Adrenal gland (tissue), 9 donors: ENCODE measurements at regions not wholly inside any gene's neighbourhood (a gene's known extent, or its start where the extent isn't known, plus 50 kb on each side); places are given as distances from the start of the nearest gene placed in this dataset.

Source experiments
- DNase-seq, 7 donors: peaks; one replicate each; pipeline ENCODE4 v3.0.0-alpha.2; 2019 to 2020
- H3K27ac ChIP-seq, 5 donors: fragments of 200-600 bp; sonication (generic) in 4 of 5; 1 replicate in 3 of 5; 2 replicates in 2 of 5; pipeline versions ENCODE4 v1.5.1 to v1.8.0; 2016 to 2020; ENCODE audit warnings: mild to moderate bottlenecking in 1 of 5
- H3K27me3 ChIP-seq: fragments of 200-600 bp; 2 replicates; pipeline ENCODE4 v1.8.0; 2021
- H3K36me3 ChIP-seq, 2 donors: fragments of 200-600 bp; replicated peaks in 1 of 2; 1 replicate in 1 of 2; 2 replicates in 1 of 2; pipeline versions ENCODE4 v1.5.1 to v1.8.0; 2018 to 2022
- H3K4me1 ChIP-seq, 2 donors: fragments of 200-600 bp; replicated peaks in 1 of 2; 1 replicate in 1 of 2; 2 replicates in 1 of 2; pipeline versions ENCODE4 v1.5.1 to v1.8.0; 2018 to 2021
- H3K4me3 ChIP-seq, 4 donors: fragments of 200-600 bp; sonication (generic) in 3 of 4; one replicate each; pipeline ENCODE4 v1.5.1; 2016 to 2018
- H3K9me3 ChIP-seq, 3 donors: fragments of 200-600 bp; sonication (generic) in 1 of 3; replicated peaks in 1 of 3; 1 replicate in 2 of 3; 2 replicates in 1 of 3; pipeline versions ENCODE4 v1.5.1 to v1.8.0; 2016 to 2021
- CTCF ChIP-seq, 6 experiments: fragments of 450-650 bp in 4 of 6; fragments of 200-600 bp in 2 of 6; sonication (generic) in 1 of 6; IDR thresholded peaks; 1 replicate in 5 of 6; 2 replicates in 1 of 6; pipeline versions ENCODE4 v1.5.1 to v1.8.0; 2016 to 2021; ENCODE audit warnings: antibody characterized with exemption in 6 of 6, mild to moderate bottlenecking in 2 of 6, moderate library complexity in 1 of 6
- POLR2A ChIP-seq, 2 donors: fragments of 450-650 bp; IDR thresholded peaks; one replicate each; pipeline ENCODE4 v1.6.1; 2017; ENCODE audit warnings: antibody characterized with exemption in 2 of 2, mild to moderate bottlenecking in 2 of 2, moderate library complexity in 1 of 2
- WGBS, 4 donors: extraction: QIAGEN DNeasy Blood & Tissue Kit in 2 of 4; methylation state at CpG; one replicate each; pipeline versions ENCODE4 v1.1.5 to v1.1.7; 2013 to 2017; 5-methylcytosine and 5-hydroxymethylcytosine counted together
- intact Hi-C, 2 donors: fragments of 100-400 bp; cut with DNase I; formaldehyde crosslinking; loops; one replicate each; pipeline versions ENCODE4 v1.14.1 to v1.15.0; 2022 to 2023
- donor health status: healthy with polysubstance abuse.
- donor health status: Bipolar disorder and iron deficiency.
- donor health status: DM: yes; HTN: yes; CAD: no.
- donor health status: DM: no; HTN: no; CAD: no.
- donor health status: DM: no; HTN: no; CAD: no.

DNA sequence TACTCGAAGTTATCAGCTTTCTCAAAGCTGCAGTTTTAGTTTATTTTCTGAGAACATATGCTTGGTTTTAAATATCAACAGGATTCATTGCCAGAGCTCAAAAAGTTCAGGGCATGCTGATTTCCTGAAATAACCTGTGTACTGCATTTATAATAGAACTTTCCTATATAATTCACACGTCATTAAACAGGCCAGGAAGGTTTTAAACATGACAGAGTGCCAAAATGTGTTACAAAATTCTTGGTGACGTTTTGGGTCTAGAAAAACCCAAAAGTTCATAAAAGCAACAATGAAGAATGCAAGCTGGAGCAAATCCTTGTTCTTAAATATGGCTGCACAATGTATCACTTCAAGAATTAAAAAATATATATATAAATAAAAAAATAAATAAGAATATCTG is 1139.1 kb downstream of the CDH11 start:
- no peaks in the 10 kb centered on the region for H3K27me3 ChIP-seq
- no peaks in the 10 kb centered on the region for H3K4me1 ChIP-seq
- no peak for DNase-seq
- 44 to 57% (median 50%) methylated on average over 3 of the region's 3 CpGs for WGBS, 4 donors
- TF ChIP-seq CTCF (IDR thresholded peaks at IDR 0.05), result no peak
- TF ChIP-seq POLR2A (IDR thresholded peaks at IDR 0.05), result no peak
- H3K36me3 ChIP-seq, result no peaks in the 10 kb centered on the region
- intact Hi-C loops, result no loop called here
- no peak overlapping the region for H3K4me3 ChIP-seq
- no peak overlapping the region for H3K27ac ChIP-seq
- H3K9me3 ChIP-seq, result no peaks in the 10 kb centered on the region

DNA sequence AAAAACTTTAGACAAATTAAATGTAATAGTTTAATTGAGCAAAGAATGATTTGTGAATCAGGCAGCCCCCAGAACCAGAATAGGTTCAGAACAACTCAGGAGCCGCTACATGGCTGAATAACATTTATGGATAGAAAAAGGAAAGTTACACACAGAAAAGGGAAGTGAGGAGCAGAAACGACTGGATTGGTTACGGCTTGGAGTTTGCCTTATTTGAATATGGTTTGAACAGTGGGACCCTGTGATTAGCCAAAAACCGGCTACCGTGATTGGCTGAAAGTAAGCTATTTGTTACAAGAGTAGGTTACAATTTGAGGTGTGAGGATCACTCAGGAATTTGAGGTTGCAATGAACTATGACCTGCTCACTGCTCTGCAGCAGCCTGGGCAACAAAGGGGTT is 1139.8 kb downstream of the CDH11 start:
- no peak for TF ChIP-seq CTCF (IDR thresholded peaks at IDR 0.05)
- TF ChIP-seq POLR2A (IDR thresholded peaks at IDR 0.05), result no peak
- no peaks in the 10 kb centered on the region for H3K4me1 ChIP-seq
- no peaks in the 10 kb centered on the region for H3K36me3 ChIP-seq
- WGBS, 4 donors, result 82 to 90% (median 85%) methylated on average over 5 of the region's 5 CpGs
- no peaks in the 10 kb centered on the region for H3K9me3 ChIP-seq
- no peak overlapping the region for H3K4me3 ChIP-seq
- H3K27me3 ChIP-seq, result no peaks in the 10 kb centered on the region
- H3K27ac ChIP-seq, result no peak overlapping the region
- intact Hi-C loops, result no loop called here
- no peak for DNase-seq

GRCh38 chr16:63981639-63982038 is 1140.2 kb downstream of the CDH11 start:
- Histone ChIP-seq H3K9me3 (no peaks in the 10 kb centered on the region), H3K4me1 (no peaks in the 10 kb centered on the region), H3K27ac (no peak overlapping the region), H3K27me3 (no peaks in the 10 kb centered on the region), H3K4me3 (no peak overlapping the region), H3K36me3 (no peaks in the 10 kb centered on the region)
- no peak for TF ChIP-seq CTCF (IDR thresholded peaks at IDR 0.05)
- no peak for TF ChIP-seq POLR2A (IDR thresholded peaks at IDR 0.05)
- DNase-seq, result no peak
- 44 to 70% (median 56%) methylated on average over 2 of the region's 2 CpGs for WGBS, 4 donors
- intact Hi-C loops, result no loop called here

DNA sequence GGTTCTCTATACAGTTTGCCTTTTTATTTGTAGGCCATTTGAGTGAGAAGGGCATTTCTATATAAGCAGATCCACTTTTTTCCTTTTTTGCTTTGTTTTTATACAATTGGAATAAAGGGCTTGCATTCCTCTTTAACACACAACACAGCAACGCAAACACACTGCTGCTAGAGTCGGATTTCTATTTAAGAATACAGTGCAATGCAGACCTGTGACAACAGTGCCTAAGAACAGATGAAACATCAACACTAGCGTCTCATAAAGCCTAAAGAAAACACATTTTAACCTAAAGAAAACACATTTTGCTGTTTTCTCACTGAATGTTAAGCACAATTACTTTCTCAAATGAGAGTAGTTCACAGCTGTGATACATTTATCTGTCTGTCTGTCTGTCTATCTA is 1141.1 kb downstream of the CDH11 start:
- Histone ChIP-seq H3K4me1 (no peaks in the 10 kb centered on the region), H3K4me3 (no peak overlapping the region), H3K36me3 (no peaks in the 10 kb centered on the region), H3K9me3 (no peaks in the 10 kb centered on the region), H3K27me3 (no peaks in the 10 kb centered on the region), H3K27ac (no peak overlapping the region)
- no peak for DNase-seq
- intact Hi-C loops, result no loop called here
- WGBS, 4 donors, result 70 to 85% (median 77%) methylated on average over 3 of the region's 3 CpGs
- no peak for TF ChIP-seq POLR2A (IDR thresholded peaks at IDR 0.05)
- TF ChIP-seq CTCF (IDR thresholded peaks at IDR 0.05), result no peak
